Iris pigment epithelial cell (primary cell): ENCODE measurements at regions not wholly inside any gene's neighbourhood (a gene's known extent, or its start where the extent isn't known, plus 50 kb on each side); places are given as distances from the start of the nearest gene placed in this dataset.
"Not testable (repeated sequence)": the region's sequence is repeated elsewhere in the genome, so short reads cannot be mapped to it uniquely, and the experiment has no call there.

Source experiments
- DNase-seq: peaks from one replicate; pipeline ENCODE4 v3.0.0-alpha.2; 2011; ENCODE audit warnings: low read depth

DNA sequence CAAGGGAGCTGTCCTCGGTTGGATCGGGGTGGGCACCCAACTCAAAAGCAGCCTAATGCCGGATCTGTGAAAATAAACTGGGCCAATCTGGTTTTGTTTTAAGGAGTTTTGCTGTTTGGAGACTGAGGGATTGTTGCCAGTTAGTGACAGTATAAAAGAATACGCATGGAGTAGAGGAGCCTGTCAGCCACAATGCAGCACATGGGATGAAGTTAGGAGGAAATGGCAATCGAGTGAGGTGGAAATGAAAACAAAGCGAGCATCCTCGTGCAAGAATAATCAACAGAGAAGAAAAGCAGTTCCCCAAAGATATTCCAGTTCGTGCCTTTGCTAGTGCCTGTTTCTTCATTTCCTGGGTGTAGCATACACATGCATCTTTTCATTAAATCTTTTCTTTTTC, 108.4 kb upstream of the RORA start:
- DNase-seq = no peak

DNA sequence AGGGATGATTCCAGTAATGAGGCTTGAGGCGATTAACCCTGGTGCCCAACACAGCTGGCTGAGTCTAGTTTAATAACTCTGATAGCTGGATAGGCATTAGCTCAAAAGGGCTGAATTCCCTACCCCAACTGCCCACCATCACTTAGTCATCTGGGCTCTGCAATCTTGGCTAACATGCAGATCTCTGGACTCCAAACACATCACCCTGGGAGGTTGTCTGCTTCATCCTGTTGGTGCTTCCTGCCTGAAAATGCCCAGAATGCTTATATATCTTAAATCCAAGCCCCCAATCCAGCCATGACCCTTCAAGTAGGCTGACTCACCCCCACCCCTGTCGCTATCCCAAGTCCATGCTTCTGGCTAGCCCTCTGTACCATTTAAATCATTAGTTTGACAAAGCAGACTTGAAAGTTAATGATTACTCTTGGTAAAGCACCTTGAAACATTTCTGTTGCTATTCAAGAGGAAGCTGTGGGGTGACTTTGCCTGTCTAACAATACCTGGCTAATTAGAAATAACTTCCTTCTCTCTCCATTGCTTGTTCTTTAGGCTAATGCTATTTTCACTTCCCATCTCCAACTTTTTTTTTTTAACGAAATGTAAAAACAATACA, 107.0 kb upstream of the RORA start:
- DNase-seq = no peak

DNA sequence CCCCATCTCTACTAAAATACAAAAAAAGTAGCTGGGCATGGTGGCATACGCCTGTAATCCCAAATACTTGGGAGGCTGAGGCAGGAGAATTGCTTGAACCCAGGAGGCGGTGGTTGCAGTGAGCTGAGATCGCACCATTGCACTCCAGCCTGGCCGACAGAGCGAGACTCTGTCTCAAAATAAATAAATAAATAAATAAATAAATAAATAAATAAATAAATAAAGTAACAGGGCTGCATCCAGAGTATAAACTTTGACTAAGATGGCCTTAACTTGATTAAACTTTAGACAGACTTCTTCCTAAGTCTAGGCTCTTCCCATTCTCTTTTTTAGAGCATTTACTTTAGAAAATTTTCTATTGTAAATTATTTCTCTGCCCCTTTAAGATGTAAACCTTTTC, 105.6 kb upstream of the RORA start:
- DNase-seq = not testable (repeated sequence)

DNA sequence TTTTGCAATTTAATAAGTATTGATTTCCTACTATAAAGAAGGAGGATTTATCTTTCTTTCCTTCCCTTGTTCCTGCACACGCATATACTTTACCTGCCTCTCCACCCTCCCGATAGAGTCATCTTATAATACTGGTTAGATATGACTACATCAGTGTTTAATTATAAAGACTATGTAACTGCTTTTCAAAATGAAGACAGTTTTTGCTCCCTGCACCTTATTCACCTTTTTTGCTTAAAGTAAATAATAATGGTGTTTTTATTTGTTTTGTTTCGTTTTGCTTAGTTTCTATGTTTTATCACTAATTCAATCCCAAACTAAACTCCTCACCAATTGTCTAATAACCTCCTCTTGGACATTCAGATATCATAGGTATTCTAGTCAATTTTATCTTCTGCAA, 101.9 kb upstream of the RORA start:
- DNase-seq = no peak

DNA sequence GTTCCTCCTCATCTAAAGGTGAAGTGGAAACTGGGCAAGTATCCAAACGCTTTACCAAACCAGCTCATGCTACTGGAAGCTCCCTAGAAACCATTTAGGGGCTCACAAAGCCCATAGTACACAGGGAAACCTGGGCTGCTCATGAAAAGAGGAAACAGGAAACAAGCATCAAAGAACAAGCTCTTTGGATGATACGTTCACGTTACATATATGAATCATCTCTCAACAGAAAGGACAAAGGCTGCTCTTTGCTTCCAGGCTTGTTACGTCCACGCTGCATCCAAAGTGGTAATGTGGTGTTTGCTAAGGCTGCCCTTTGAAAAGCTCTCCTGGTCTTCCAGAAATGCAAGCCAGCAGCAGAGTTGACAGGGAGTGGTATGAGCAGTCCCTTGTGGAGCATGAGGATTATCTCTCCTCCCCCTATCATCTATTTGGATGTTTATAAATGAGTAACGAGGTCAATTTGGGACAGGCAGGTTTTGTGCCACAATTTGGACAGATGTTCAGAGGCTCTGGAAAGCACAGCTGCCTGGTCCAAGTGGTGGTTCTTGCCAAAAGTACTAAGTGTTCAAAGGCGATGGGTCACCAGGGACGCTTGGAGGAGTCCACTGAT, 98.0 kb upstream of the RORA start:
- DNase-seq = no peak

DNA sequence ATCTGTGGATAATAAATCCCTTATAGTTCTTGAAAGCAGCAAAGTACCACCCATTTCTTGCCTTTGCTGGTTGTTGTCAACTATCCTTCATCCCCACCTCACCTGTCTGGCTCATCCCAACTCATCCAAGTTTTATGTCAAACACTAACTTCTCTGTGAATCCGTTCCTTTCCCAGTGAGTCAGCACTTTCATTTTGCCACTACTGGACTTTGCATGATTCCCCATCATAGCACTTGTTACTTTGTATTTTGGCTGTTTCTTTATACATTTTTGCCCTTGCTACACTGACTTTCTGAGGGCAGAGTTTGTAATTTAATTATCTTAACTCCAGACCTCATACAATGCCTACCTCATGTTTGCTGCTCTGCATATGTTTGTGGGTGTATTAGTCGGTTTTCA, 90.8 kb upstream of the RORA start:
- DNase-seq = no peak

DNA sequence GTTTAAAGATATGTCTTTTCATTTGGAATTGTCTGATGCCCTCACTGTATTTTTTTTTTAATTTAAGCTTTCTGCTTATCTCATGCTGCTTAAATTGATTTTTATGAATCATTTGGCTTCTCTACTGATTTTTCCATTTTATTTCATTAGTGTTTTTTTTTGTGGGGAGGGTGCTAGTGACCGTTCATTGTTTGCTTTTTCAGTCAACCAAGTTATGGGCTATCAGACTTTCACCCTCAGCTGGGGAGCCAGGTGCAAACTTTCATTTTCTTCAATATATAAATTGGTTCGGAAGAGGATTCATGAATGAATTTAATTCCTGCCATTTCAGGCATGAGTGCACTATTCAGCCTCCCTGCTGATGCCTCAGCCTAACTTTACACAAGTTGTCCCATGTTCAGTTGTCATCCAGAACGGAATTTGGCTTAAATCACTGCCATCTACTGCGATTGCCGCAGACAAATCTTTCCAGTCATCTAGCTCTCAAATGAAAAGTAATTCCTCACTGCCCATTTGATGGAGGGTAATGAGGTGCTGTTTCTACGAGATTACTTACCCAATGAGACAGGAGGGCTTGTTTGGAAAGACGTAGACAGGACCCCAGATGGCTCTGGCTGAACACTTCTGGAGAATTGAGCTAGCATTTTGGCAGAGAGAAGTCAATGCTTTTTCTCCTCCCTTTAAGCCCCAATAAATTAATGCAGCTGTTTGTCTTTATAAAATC, 89.9 kb upstream of the RORA start:
- no peak for DNase-seq

DNA sequence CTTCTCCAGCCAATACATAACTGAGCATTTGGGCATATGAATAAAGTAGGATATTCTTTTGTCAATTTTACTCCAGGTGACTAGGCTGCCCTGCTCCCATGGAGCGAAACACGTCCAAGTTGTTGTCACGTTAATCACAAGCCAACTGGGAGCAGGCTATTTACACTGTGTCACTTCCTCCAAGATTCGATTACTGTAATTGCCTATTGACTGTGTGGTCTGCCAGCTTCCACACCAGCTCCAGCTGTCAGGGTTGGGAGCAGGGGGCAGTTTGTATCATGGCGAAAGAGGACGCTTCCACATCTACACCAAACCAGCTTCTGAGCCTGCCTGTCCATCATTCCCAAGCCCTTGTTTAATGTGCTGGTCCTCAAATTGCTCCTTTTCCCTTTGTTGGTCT, 89.2 kb upstream of the RORA start:
- no peak for DNase-seq

DNA sequence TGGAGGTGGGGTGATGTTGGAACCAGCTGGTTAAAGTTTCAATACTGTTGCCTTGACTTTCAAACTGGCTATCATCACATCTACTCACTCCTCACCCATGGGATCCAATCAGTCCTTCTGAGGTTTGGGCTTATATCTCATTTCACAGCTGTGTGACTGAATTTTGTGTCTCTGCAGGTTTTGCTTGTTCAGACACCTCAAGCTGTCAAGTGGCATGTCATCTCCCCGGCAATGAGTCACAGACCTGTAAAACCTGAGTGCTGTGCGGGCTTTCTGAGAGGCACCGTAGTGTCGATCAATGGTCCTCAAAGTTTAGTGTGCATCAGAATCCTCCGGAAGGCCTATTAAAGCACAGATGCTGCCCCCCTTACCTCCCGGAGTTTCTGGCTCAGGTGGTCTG, 86.4 kb upstream of the RORA start:
- no peak for DNase-seq

DNA sequence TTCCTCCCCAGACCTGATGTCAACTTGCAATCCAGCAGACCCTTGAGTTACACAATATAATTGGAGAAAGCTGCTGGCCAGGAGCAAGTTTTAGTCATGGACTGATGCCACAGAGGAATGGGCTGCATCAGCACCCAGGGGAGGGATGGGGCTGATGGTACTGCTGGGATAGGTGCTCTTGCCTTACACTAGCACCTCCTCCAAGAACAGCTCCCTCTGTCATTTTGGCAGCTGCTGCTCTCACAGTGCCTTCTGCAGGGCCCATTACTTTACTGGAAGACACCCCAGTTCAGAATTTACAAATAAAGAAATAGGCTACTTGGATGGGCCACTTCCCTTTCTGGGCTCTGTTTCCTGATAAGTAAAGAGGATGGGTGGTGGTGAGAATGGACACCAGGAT, 85.3 kb upstream of the RORA start:
- DNase-seq = no peak

DNA sequence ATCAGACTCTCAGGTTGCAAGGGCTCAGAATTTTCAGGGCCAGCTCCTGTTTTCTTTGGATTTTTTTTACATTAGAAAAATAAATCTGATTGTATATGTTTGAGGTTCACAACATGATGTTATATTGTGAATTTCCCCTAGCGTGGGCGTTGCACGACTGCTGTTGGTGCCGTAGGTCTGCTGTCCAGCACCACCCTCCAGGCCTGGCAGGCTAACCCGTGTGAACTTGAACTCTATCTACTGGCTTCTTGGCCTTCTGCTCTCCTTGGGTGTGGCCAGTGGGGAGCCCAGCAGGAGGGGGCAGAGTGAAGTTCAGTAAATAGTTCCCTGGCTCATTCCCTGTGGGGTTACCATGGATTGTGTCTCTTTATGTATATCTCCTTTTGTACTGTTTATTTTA, 80.5 kb upstream of the RORA start:
- DNase-seq = no peak

DNA sequence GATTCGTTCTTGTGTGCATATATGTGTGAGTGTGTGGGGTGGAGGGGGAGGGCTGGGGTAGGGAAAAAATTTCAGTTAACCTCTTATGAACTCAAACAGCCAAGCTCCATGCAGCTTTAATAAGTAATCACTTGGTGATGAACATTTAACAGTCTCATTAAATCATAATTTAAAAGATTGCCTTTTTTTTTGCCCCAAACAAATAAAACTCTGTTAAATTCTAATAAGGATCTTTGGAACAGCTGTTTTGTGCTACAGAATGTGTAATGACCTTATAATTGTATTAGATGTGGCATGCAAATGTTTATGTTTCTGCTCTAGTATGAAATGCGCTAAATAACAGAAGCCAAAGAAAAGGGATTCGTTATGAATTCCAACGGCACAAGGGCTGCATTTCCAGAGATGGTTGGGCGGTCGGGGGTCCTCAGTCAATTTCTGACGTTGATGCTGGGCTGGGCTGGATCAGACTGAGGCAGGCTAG, 80.0 kb upstream of the RORA start:
- no peak for DNase-seq

DNA sequence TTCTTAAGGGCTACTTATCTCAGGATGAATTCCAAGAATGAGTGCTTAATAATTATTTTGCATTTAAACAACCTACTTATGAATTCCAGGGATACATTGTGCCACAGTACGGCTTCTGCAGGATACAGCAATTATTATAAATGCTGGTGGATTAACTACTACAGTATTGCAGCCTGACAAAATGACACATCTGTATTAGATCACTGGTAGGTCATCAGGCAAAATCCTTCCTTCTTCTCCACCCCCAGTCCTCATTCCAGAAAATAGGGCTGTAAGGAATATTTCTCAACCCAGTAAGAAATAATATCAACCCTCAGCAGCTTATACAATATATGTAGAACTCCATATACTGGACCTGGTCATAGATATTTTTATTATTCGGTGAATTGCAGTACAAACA, 79.3 kb upstream of the RORA start:
- DNase-seq = no peak

DNA sequence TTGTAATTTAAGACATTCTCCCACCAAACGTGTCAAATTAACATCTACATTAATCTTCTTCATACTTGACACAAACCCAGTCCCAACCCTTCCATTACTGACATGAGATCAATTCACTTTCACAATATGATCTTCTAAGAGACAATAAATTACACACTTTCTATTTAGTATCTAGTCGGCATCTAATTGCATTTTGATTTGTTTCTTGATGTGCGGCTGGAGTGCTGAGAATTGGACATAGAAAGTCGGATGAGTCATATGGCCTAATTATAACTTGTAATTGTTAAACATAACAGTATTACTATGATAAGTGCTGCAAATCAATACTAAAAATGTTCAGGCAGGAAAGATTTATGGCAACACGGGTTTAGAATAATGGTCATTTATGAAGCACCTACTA, 78.4 kb upstream of the RORA start:
- DNase-seq = no peak

DNA sequence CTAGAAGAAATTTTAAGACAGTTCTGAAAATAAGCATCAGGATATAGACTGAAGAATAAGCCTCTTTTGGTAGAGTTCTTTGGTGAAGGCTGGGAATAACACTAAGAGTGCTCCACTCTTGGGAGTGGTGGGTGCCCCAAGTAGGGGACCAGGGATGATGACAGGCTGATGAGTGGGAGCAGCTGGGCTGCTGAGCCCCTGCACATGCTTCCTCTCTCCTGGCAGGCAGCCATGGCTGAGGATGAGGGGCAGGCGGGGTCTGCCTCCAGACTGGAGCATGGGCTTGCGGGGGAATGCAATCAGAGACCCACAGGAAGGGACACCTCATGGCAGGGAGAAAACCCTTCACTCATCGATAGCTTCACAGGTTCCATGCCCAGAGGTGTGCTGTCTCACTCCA, 72.6 kb upstream of the RORA start:
- DNase-seq = no peak

DNA sequence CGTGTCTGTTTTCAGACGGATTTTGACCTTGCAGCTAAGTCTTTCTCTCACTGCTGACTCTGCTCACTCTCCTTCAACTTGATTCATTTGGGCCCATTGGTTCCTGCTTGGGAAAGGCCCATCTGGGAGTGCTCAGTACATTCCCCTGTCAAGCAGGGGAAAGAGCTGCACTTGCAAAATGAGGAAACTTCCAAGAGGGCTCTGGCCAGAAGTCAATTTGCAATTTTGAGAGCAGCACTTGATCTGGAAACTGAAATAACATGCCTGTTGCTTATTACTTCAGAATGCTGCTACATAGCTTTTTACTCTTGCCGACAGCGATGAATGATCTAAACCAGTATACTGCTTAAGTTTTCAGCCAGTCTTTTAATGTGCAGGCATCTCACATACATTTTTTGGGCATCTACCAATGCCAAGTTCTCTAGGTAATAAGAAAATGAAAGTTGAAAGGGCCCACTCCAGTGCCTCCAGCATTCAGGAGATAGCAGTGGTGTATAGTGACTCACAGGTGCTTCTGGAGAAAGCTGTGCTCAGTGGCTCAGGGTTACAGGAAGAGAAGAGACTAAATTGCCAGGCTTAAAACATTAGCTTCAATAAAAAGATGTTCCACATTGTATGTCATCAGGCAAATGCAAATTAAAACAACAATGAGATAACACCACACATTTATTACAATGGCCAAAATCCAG, 70.1 kb upstream of the RORA start:
- DNase-seq = no peak

DNA sequence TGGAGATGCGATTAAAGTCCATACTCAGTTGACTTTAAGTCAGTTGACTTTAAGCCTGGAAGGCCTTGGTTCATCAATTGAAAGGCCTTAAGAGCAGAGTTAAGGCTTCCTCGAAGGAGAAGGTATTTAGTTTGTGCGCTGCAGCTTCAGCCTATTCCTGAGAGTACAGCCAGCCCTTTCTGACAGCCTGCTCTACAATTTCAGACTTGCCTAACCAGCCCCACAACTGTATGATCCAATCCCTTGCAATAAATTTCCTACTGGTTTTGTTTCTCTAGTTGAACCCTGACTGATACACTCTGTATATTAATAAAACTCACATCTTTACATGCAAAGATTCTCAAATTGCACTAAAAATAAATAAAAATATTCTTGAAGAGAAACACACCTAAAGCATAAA, 66.1 kb upstream of the RORA start:
- DNase-seq = no peak

DNA sequence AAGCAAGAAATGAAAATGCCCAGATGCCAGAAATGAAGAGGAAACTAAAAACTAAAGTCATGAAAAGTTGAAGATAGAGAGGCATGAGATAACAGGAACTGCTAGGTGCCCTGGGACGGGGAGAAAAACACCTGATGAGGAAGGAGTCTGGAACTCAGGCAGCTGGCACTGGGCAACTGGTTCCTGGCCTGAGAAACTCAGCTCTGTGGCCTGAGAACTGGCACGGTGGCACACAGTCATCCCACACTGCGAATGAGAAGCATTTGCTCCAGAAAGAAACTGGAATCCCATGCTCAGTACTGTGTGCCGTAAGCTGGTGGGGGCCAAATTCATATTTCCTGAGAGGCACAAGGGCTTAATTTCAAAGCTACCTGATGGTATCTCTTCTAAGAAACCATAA, 53.6 kb upstream of the RORA start:
- no peak for DNase-seq

DNA sequence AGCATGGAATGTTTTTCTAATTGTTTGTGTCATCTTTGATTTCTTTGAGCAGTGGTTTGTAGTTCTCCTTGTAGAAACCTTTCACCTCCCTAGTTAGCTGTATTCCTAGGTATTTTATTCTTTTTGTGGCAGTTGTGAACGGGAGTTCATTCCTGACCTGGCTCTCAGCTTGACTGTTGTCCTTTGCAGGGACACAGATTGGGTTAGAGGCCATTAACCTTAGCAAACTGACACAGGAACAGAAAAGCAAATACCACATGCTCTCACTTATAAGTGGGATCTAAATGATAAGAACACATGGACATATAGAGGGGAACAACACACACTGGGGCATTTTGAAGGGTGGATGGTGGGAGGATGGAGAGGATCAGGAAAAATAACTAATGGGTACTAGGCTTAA, 52.2 kb upstream of the RORA start:
- no peak for DNase-seq
